Hepatocyte (in vitro differentiated cells): ENCODE measurements at regions not wholly inside any gene's neighbourhood (a gene's known extent, or its start where the extent isn't known, plus 50 kb on each side); places are given as distances from the start of the nearest gene placed in this dataset.

Experiments used
- DNase-seq: peaks from one replicate; pipeline ENCODE4 v3.0.0-alpha.2; 2016; ENCODE audit warnings: low spot score
- H2AFZ ChIP-seq: fragments of 200-600 bp; sonication (generic); 2 replicates; pipeline ENCODE4 v1.6.0; 2016; ENCODE audit warnings: antibody characterized with exemption, mild to moderate bottlenecking
- H3K27ac ChIP-seq: fragments of 200-600 bp; sonication (generic); 2 replicates; pipeline ENCODE4 v1.5.1; 2016; ENCODE audit warnings: mild to moderate bottlenecking
- H3K27me3 ChIP-seq: fragments of 200-600 bp; sonication (generic); 2 replicates; pipeline ENCODE4 v1.6.1; 2016
- H3K36me3 ChIP-seq: fragments of 200-600 bp; sonication (generic); replicated peaks from 2 replicates; pipeline ENCODE4 v1.5.1; 2016; ENCODE audit warnings: low read depth; ENCODE audit not compliant: insufficient read depth
- H3K4me1 ChIP-seq: fragments of 200-600 bp; sonication (generic); 2 replicates; pipeline ENCODE4 v1.5.1; 2016; ENCODE audit warnings: mild to moderate bottlenecking, moderate library complexity; ENCODE audit not compliant: insufficient read depth
- H3K4me2 ChIP-seq: fragments of 200-600 bp; sonication (generic); 2 replicates; pipeline ENCODE4 v1.6.0; 2016
- H3K4me3 ChIP-seq: fragments of 200-600 bp; sonication (generic); 2 replicates; pipeline ENCODE4 v1.5.1; 2016; ENCODE audit warnings: mild to moderate bottlenecking
- H3K79me2 ChIP-seq: fragments of 200-600 bp; sonication (generic); 2 replicates; pipeline ENCODE4 v1.6.0; 2017; ENCODE audit warnings: mild to moderate bottlenecking
- H3K9me2 ChIP-seq: fragments of 200-600 bp; sonication (generic); replicated peaks from 2 replicates; pipeline ENCODE4 v1.6.0; 2017; ENCODE audit warnings: mild to moderate bottlenecking; ENCODE audit not compliant: insufficient read depth
- H3K9me3 ChIP-seq: fragments of 200-600 bp; sonication (generic); 2 replicates; pipeline ENCODE4 v1.5.1; 2016; ENCODE audit warnings: low read depth, mild to moderate bottlenecking
- H4K20me1 ChIP-seq: fragments of 200-600 bp; sonication (generic); 2 replicates; pipeline ENCODE4 v1.6.0; 2016; ENCODE audit warnings: mild to moderate bottlenecking; ENCODE audit not compliant: insufficient read depth, poor library complexity, severe bottlenecking
- EZH2 ChIP-seq: fragments of 200-600 bp; sonication (generic); IDR thresholded peaks from 2 replicates; pipeline ENCODE4 v1.6.1; 2016; ENCODE audit warnings: antibody characterized with exemption, mild to moderate bottlenecking, borderline replicate concordance
- EZH2phosphoT487 ChIP-seq: fragments of 200-600 bp; sonication (generic); IDR thresholded peaks from one replicate; pipeline ENCODE4 v1.6.1; 2018; ENCODE audit warnings: antibody characterized with exemption, mild to moderate bottlenecking, low read depth, moderate library complexity; ENCODE audit not compliant: unreplicated experiment, severe bottlenecking
- whole genome bisulfite sequencing: methylation state at CpG from one replicate; pipeline ENCODE4 v1.1.6; 2016; ENCODE audit warnings: low lambda C conversion rate; ENCODE audit errors: missing lambda C conversion rate; 5-methylcytosine and 5-hydroxymethylcytosine counted together
- TF ChIP-seq, protein P1 (sequence below): fragments of 200-600 bp; sonication (generic); IDR thresholded peaks from 2 replicates; pipeline ENCODE4 v1.5.1; 2016; ENCODE audit warnings: antibody characterized with exemption, mild to moderate bottlenecking; ENCODE audit not compliant: poor library complexity

DNA sequence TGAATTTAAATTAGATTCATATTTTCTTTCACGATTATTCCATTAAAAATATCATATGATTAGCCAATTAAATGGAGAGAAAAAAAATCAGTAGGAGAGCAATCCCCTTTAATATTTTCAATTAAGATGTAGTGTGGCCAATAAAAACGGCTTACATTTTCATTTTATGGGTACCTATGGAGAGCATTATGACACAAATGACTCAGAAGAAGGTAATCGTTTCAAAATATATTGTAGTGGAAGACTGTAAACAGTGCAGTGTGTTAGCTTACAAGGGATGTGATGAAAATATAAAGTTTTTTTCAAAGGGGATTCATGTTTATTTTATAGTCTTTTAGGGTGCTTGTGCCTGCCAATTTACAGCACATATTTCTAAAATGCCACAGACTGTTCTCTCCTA lies 1507.4 kb upstream of the CELF4 start:
- WGBS: 72% methylated on average over 3 of the region's 3 CpGs
- Histone ChIP-seq H3K4me2 (no peak overlapping the region), H3K4me1 (no peaks in the 10 kb centered on the region), H3K4me3 (no peak overlapping the region), H2AFZ (no peak overlapping the region), H3K27me3 (no peaks in the 10 kb centered on the region), H4K20me1 (no peaks in the 10 kb centered on the region), H3K36me3 (no peaks in the 10 kb centered on the region), H3K9me3 (no peaks in the 10 kb centered on the region), H3K79me2 (no peaks in the 10 kb centered on the region), H3K27ac (no peak overlapping the region), H3K9me2 (no peaks in the 10 kb centered on the region)
- DNase-seq: no peak
- no peak for TF ChIP-seq EZH2phosphoT487
- TF ChIP-seq, protein P1, sequence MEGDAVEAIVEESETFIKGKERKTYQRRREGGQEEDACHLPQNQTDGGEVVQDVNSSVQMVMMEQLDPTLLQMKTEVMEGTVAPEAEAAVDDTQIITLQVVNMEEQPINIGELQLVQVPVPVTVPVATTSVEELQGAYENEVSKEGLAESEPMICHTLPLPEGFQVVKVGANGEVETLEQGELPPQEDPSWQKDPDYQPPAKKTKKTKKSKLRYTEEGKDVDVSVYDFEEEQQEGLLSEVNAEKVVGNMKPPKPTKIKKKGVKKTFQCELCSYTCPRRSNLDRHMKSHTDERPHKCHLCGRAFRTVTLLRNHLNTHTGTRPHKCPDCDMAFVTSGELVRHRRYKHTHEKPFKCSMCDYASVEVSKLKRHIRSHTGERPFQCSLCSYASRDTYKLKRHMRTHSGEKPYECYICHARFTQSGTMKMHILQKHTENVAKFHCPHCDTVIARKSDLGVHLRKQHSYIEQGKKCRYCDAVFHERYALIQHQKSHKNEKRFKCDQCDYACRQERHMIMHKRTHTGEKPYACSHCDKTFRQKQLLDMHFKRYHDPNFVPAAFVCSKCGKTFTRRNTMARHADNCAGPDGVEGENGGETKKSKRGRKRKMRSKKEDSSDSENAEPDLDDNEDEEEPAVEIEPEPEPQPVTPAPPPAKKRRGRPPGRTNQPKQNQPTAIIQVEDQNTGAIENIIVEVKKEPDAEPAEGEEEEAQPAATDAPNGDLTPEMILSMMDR: no peak
- TF ChIP-seq EZH2: no peak

DNA sequence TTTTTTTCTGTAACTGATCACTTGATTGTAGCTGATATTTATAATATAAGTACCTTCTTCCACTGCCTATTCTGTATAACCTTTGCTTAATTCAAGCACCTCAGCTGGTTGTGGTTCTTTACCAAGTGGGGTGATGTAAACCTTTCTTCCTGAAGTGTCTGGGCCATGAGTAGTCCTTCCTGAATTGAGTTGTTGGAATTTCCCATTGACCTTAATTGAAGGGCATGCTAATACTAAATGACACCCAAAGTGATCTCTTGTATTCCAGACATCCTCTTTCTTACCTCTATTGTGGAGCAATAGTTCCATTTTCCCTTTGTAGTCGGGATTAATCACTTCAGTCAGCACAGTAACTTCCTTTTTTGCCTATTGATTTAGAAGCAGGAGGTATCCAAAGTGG lies 1496.8 kb upstream of the CELF4 start:
- Histone ChIP-seq H3K27ac (no peak overlapping the region), H3K36me3 (no peaks in the 10 kb centered on the region), H3K4me2 (no peak overlapping the region), H3K4me3 (no peak overlapping the region), H3K79me2 (no peaks in the 10 kb centered on the region), H3K4me1 (no peaks in the 10 kb centered on the region), H3K9me2 (no peaks in the 10 kb centered on the region), H2AFZ (no peak overlapping the region), H4K20me1 (no peaks in the 10 kb centered on the region), H3K27me3 (no peaks in the 10 kb centered on the region), H3K9me3 (no peaks in the 10 kb centered on the region)
- TF ChIP-seq, protein P1: no peak
- TF ChIP-seq EZH2: no peak
- no peak for TF ChIP-seq EZH2phosphoT487
- no peak for DNase-seq
- 79% methylated on average over 1 of the region's 1 CpG for WGBS

DNA sequence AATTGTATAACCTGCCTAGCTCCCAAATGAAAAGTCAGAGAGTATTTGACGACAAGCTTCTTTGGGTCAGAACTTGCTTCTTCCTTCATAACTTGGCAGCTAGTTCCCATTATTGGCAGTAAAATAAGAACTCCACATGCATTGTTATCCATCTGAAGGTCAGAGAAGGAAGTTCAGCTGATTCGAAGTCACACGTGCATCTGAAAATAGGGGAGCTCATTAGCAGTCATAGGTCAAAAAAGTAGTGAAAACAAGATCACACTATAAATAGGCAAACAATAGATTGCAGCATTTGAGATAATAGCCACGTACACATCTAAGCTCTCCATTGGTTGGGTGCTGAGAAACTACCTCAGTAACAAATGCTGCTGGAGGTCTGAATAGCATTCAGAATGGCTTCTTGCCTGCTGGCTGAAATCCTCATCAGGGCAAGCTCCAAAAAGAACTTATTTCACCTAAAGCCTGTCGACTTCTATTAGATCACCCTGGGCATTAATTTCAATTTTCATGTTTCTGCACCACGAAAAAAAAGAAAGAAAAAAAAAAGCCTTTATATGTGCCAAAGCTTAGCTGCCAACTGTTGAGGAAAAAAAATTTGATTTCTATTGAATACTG lies 1492.9 kb upstream of the CELF4 start:
- WGBS: 86% methylated on average over 6 of the region's 6 CpGs
- no peaks in the 10 kb centered on the region for H3K27me3 ChIP-seq
- H3K9me3 ChIP-seq: no peaks in the 10 kb centered on the region
- no peak overlapping the region for H3K4me3 ChIP-seq
- no peaks in the 10 kb centered on the region for H3K79me2 ChIP-seq
- no peak overlapping the region for H3K4me2 ChIP-seq
- no peaks in the 10 kb centered on the region for H4K20me1 ChIP-seq
- H3K27ac ChIP-seq: no peak overlapping the region
- TF ChIP-seq, protein P1: no peak
- TF ChIP-seq EZH2phosphoT487 (no peak), EZH2 (no peak)
- H3K36me3 ChIP-seq: no peaks in the 10 kb centered on the region
- no peak overlapping the region for H2AFZ ChIP-seq
- H3K4me1 ChIP-seq: no peaks in the 10 kb centered on the region
- no peak for DNase-seq
- no peaks in the 10 kb centered on the region for H3K9me2 ChIP-seq
